NCI-H128 (cell line): ENCODE measurements at regions not wholly inside any gene's neighbourhood (a gene's known extent, or its start where the extent isn't known, plus 50 kb on each side); places are given as distances from the start of the nearest gene placed in this dataset.

Experiments
- DNase-seq: peaks from one replicate; lab custom pipeline; 2025; ENCODE audit not compliant: unreplicated experiment; lab: John Stamatoyannopoulos, UW

GRCh38 chr2:145299368-145299767, 779.4 kb upstream of the ZEB2 start:
- DNase-seq, result no peak

- DNase-seq, result no peak
Observed at GRCh38 chr2:145292166-145292565, 772.2 kb upstream of the ZEB2 start.

- DNase-seq, result no peak
Observed at GRCh38 chr2:145290986-145291385, 771.1 kb upstream of the ZEB2 start.

- DNase-seq, result no peak
Observed at GRCh38 chr2:145289946-145290345, 770.0 kb upstream of the ZEB2 start.

- DNase-seq, result no peak
Observed at GRCh38 chr2:145288650-145289496, 769.0 kb upstream of the ZEB2 start.

- DNase-seq, result no peak
Observed at GRCh38 chr2:145287736-145288135, 767.8 kb upstream of the ZEB2 start.

GRCh38 chr2:145286716-145287275, 766.9 kb upstream of the ZEB2 start:
- DNase-seq, result no peak

- DNase-seq, result no peak
Observed at GRCh38 chr2:145284551-145284950, 764.6 kb upstream of the ZEB2 start.

GRCh38 chr2:145283131-145283530, 763.2 kb upstream of the ZEB2 start:
- no peak for DNase-seq

GRCh38 chr2:145277922-145278321, 758.0 kb upstream of the ZEB2 start:
- no peak for DNase-seq

- DNase-seq, result no peak
Observed at GRCh38 chr2:145273840-145274239, 753.9 kb upstream of the ZEB2 start.

GRCh38 chr2:145268931-145269330, 749.0 kb upstream of the ZEB2 start:
- DNase-seq, result no peak

GRCh38 chr2:145267451-145267850, 747.5 kb upstream of the ZEB2 start:
- DNase-seq, result no peak

GRCh38 chr2:145265244-145265643, 745.3 kb upstream of the ZEB2 start:
- DNase-seq, result no peak

- DNase-seq, result no peak
Observed at GRCh38 chr2:145260674-145261073, 740.8 kb upstream of the ZEB2 start.

GRCh38 chr2:145260081-145260480, 740.2 kb upstream of the ZEB2 start:
- DNase-seq, result no peak

GRCh38 chr2:145258903-145259579, 739.1 kb upstream of the ZEB2 start:
- DNase-seq, result no peak

GRCh38 chr2:145257931-145258330, 738.0 kb upstream of the ZEB2 start:
- DNase-seq, result no peak

- DNase-seq, result no peak
Observed at GRCh38 chr2:145256551-145256950, 736.6 kb upstream of the ZEB2 start.

GRCh38 chr2:145254291-145254690, 734.4 kb upstream of the ZEB2 start:
- no peak for DNase-seq

GRCh38 chr2:145253492-145253891, 733.6 kb upstream of the ZEB2 start:
- DNase-seq, result no peak

GRCh38 chr2:145245268-145245870, 725.5 kb upstream of the ZEB2 start:
- no peak for DNase-seq
